ENCODE measurements at regions not wholly inside any gene's neighbourhood (a gene's known extent, or its start where the extent isn't known, plus 50 kb on each side); places are given as distances from the start of the nearest gene placed in this dataset.

DNA sequence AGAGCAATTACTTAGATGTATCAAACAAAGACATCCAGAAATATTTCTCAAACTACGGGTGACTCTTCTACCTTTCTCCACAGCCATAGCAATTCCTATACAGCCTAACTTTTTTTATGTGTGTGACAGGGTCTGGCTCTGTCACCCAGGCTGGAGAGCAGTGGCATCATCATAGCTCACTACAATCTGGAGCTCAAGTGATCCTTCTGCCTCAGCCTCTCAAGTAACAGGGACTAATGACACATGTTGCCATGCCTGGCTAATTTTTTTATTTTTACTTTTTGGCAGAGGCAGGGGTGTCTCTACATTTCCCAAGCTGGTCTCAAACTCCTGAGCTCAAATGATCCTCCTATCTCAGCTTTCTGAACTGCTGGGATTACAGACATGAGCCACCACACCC is 328.9 kb upstream of the NT5C1B start:
- no peaks in the 10 kb centered on the region for H3K36me3 ChIP-seq (ENCODE audit: control insufficient read depth in 4 of 4, insufficient read depth in 3 of 4, low read depth in 1 of 4, low read length in 3 of 4)
- DNase-seq (ENCODE audit: low spot score): no peak
- H3K4me1 ChIP-seq (ENCODE audit: control insufficient read depth in 4 of 4, insufficient read depth in 4 of 4, low read length in 3 of 4): no peaks in the 10 kb centered on the region
- no peak overlapping the region for H3K4me3 ChIP-seq (ENCODE audit: low read depth in 1 of 3, low read length in 3 of 3)
- no peak overlapping the region for H3K27ac ChIP-seq (ENCODE audit: low read depth in 1 of 2, low read length in 2 of 2)
- H3K9ac ChIP-seq (ENCODE audit: low read depth in 1 of 2, low read length in 2 of 2): no peak overlapping the region
- no peaks in the 10 kb centered on the region for H3K9me3 ChIP-seq (ENCODE audit: control insufficient read depth in 4 of 4, low read length in 3 of 4)
- TF ChIP-seq REST (IDR thresholded peaks at IDR 0.05) (no peak), GABPA (IDR thresholded peaks at IDR 0.05 in 1 of 2, conservative IDR thresholded peaks at IDR 0.05 in 1 of 2) (no peak), RAD21 (IDR thresholded peaks at IDR 0.05) (no peak), FOXA2 (IDR thresholded peaks at IDR 0.05) (no peak), HNF4A (conservative IDR thresholded peaks at IDR 0.05) (no peak), NR2F2 (IDR thresholded peaks at IDR 0.05) (no peak), CTCF (IDR thresholded peaks at IDR 0.05; ENCODE audit: low read depth, low read length, missing input control) (no peak), YY1 (IDR thresholded peaks at IDR 0.05) (no peak), SP1 (IDR thresholded peaks at IDR 0.05) (no peak), FOXA1 (IDR thresholded peaks at IDR 0.05) (no peak), TAF1 (conservative IDR thresholded peaks at IDR 0.05) (no peak), HNF4G (IDR thresholded peaks at IDR 0.05) (no peak)
- TF ChIP-seq, protein P1, sequence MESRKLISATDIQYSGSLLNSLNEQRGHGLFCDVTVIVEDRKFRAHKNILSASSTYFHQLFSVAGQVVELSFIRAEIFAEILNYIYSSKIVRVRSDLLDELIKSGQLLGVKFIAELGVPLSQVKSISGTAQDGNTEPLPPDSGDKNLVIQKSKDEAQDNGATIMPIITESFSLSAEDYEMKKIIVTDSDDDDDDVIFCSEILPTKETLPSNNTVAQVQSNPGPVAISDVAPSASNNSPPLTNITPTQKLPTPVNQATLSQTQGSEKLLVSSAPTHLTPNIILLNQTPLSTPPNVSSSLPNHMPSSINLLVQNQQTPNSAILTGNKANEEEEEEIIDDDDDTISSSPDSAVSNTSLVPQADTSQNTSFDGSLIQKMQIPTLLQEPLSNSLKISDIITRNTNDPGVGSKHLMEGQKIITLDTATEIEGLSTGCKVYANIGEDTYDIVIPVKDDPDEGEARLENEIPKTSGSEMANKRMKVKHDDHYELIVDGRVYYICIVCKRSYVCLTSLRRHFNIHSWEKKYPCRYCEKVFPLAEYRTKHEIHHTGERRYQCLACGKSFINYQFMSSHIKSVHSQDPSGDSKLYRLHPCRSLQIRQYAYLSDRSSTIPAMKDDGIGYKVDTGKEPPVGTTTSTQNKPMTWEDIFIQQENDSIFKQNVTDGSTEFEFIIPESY (IDR thresholded peaks at IDR 0.05): no peak
- TF ChIP-seq, protein P2, sequence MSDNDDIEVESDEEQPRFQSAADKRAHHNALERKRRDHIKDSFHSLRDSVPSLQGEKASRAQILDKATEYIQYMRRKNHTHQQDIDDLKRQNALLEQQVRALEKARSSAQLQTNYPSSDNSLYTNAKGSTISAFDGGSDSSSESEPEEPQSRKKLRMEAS (IDR thresholded peaks at IDR 0.05): no peak
- TF ChIP-seq, protein P3, sequence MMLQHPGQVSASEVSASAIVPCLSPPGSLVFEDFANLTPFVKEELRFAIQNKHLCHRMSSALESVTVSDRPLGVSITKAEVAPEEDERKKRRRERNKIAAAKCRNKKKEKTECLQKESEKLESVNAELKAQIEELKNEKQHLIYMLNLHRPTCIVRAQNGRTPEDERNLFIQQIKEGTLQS (IDR thresholded peaks at IDR 0.05): no peak
- H3K27me3 ChIP-seq (ENCODE audit: control insufficient read depth in 4 of 4, insufficient read depth in 4 of 4, low read length in 3 of 4): no peaks in the 10 kb centered on the region
- 0% methylated on average over 1 of the region's 1 CpG for WGBS

- no peak overlapping the region for H3K4me3 ChIP-seq (ENCODE audit: low read depth in 1 of 3, low read length in 3 of 3)
- DNase-seq (ENCODE audit: low spot score): no peak
- no peaks in the 10 kb centered on the region for H3K4me1 ChIP-seq (ENCODE audit: control insufficient read depth in 4 of 4, insufficient read depth in 4 of 4, low read length in 3 of 4)
- no peaks in the 10 kb centered on the region for H3K36me3 ChIP-seq (ENCODE audit: control insufficient read depth in 4 of 4, insufficient read depth in 3 of 4, low read depth in 1 of 4, low read length in 3 of 4)
- no peak overlapping the region for H3K27ac ChIP-seq (ENCODE audit: low read depth in 1 of 2, low read length in 2 of 2)
- no peak overlapping the region for H3K9ac ChIP-seq (ENCODE audit: low read depth in 1 of 2, low read length in 2 of 2)
- no peaks in the 10 kb centered on the region for H3K9me3 ChIP-seq (ENCODE audit: control insufficient read depth in 4 of 4, low read length in 3 of 4)
- 36% methylated on average over 1 of the region's 1 CpG for WGBS
- no peaks in the 10 kb centered on the region for H3K27me3 ChIP-seq (ENCODE audit: control insufficient read depth in 4 of 4, insufficient read depth in 4 of 4, low read length in 3 of 4)
- TF ChIP-seq CTCF (IDR thresholded peaks at IDR 0.05; ENCODE audit: low read depth, low read length, missing input control): no peak
- no peak for TF ChIP-seq HNF4G (IDR thresholded peaks at IDR 0.05)
- TF ChIP-seq HNF4A (conservative IDR thresholded peaks at IDR 0.05): no peak
- TF ChIP-seq REST (IDR thresholded peaks at IDR 0.05): no peak
- TF ChIP-seq NR2F2 (IDR thresholded peaks at IDR 0.05): no peak
- no peak for TF ChIP-seq FOXA1 (IDR thresholded peaks at IDR 0.05)
- TF ChIP-seq, protein P3 (IDR thresholded peaks at IDR 0.05): no peak
- TF ChIP-seq SP1 (IDR thresholded peaks at IDR 0.05): no peak
- no peak for TF ChIP-seq GABPA (IDR thresholded peaks at IDR 0.05 in 1 of 2, conservative IDR thresholded peaks at IDR 0.05 in 1 of 2)
- TF ChIP-seq JUND (IDR thresholded peaks at IDR 0.05): no peak
- TF ChIP-seq YY1 (IDR thresholded peaks at IDR 0.05): no peak
Measured at GRCh38 chr2:18915227-18915626, 325.9 kb upstream of the NT5C1B start.

Measured in liver (tissue), 8 donors.